H1 (cell line): ENCODE measurements at regions not wholly inside any gene's neighbourhood (a gene's known extent, or its start where the extent isn't known, plus 50 kb on each side); places are given as distances from the start of the nearest gene placed in this dataset.

Experiments used
- CHD7 ChIP-seq: fragments of 300-600 bp; sonication (generic); IDR thresholded peaks from 2 replicates; pipeline ENCODE4 v1.7.1; 2012; ENCODE audit warnings: low read length, moderate library complexity, mild to moderate bottlenecking, inconsistent platforms; ENCODE audit not compliant: insufficient replicate concordance
- CREB1 ChIP-seq: IDR thresholded peaks from 2 replicates; pipeline ENCODE4 v1.6.1; 2012; ENCODE audit warnings: inconsistent platforms
- CTCF ChIP-seq, 3 experiments: IDR thresholded peaks; 1 replicate in 2 of 3; 2 replicates in 1 of 3; pipeline versions ENCODE4 v1.5.1 to v1.6.1; 2011; ENCODE audit warnings: low read length in 3 of 3, mild to moderate bottlenecking in 3 of 3, inconsistent platforms in 2 of 3, low read depth in 1 of 3, moderate library complexity in 1 of 3; ENCODE audit not compliant: insufficient read depth in 1 of 3; ENCODE audit errors: control extremely low read depth in 1 of 3
- HDAC6 ChIP-seq: IDR thresholded peaks from one replicate; pipeline ENCODE4 v1.7.1; 2012; ENCODE audit warnings: low read depth, mild to moderate bottlenecking, inconsistent platforms, low read length, moderate library complexity
- KDM1A ChIP-seq: fragments of 200-600, 300-600 bp; sonication (generic); IDR thresholded peaks from 2 replicates; pipeline ENCODE4 v1.7.1; 2016; ENCODE audit warnings: mild to moderate bottlenecking, low read length, borderline replicate concordance
- SP4 ChIP-seq: IDR thresholded peaks from 2 replicates; pipeline ENCODE4 v1.6.1; 2012; ENCODE audit warnings: low read length, inconsistent platforms
- SUZ12 ChIP-seq: fragments of 200-600 bp; sonication (generic); IDR thresholded peaks from 2 replicates; pipeline ENCODE4 v1.6.1; 2012; ENCODE audit warnings: mild to moderate bottlenecking, inconsistent platforms, low read length, moderate library complexity, mixed read lengths
- TAF1 ChIP-seq: IDR thresholded peaks from 2 replicates; pipeline ENCODE4 v1.6.1; 2011; ENCODE audit warnings: mild to moderate bottlenecking, low read depth, low read length

- no peak for TF ChIP-seq CHD7
- TF ChIP-seq TAF1, result no peak
- TF ChIP-seq SUZ12, result no peak
- no peak for TF ChIP-seq KDM1A
- no peak for TF ChIP-seq CREB1
- TF ChIP-seq CTCF (IDR thresholded peaks at IDR 0.05; ENCODE audit: control extremely low read depth in 1 of 3, insufficient read depth in 1 of 3, low read depth in 1 of 3, low read length in 3 of 3), result no peak
- no peak for TF ChIP-seq HDAC6
- TF ChIP-seq SP4, result no peak
These were observed 313.9 kb downstream of the THBS2 start (continued) for GRCh38 chr6:168939796-168940195.
